ENCODE measurements at regions not wholly inside any gene's neighbourhood (a gene's known extent, or its start where the extent isn't known, plus 50 kb on each side); places are given as distances from the start of the nearest gene placed in this dataset.

- intact Hi-C loops (cut with DNase I), result no loop called here
- no peak for DNase-seq (ENCODE audit: extremely low spot score in 2 of 2)
These were observed 105.3 kb downstream of the OAT start for GRCh38 chr10:124313374-124313773.

DNA sequence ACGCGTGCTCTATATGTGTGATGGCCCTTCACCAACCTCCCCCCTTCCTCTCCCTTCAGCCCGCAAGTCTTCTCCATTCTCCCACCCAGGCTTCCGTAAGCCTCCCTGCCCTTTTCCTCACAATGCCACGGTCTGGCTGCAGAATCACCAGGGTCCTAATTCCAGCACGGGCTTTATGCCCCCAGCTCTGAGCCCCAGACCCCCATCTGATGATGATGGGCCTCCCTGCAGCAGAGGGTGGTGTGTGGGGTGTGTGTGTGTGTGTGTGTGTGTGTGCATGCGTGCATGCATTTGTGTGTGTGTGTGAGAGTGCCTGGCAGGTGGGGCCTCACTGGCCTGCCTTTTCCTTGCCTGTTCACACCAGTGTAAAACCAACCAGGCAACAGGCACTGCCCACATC is 109.9 kb downstream of the OAT start:
- Histone ChIP-seq H3K9me3 (no peaks in the 10 kb centered on the region), H3K36me3 (no peaks in the 10 kb centered on the region), H3K4me3 (no peak overlapping the region), H3K27ac (no peak overlapping the region), H3K4me1 (no peaks in the 10 kb centered on the region), H3K27me3 (no peaks in the 10 kb centered on the region)
- no peak for DNase-seq (ENCODE audit: extremely low spot score in 2 of 2)
- TF ChIP-seq CTCF (IDR thresholded peaks at IDR 0.05), result no peak
- intact Hi-C loops (cut with DNase I), result no loop called here

More at GRCh38 chr10:124313374-124313773, 105.3 kb downstream of the OAT start:
- Histone ChIP-seq H3K27me3 (no peaks in the 10 kb centered on the region), H3K27ac (no peak overlapping the region), H3K36me3 (no peaks in the 10 kb centered on the region), H3K9me3 (no peaks in the 10 kb centered on the region), H3K4me1 (no peaks in the 10 kb centered on the region), H3K4me3 (no peak overlapping the region)
- TF ChIP-seq POLR2AphosphoS5 (IDR thresholded peaks at IDR 0.05; ENCODE audit: insufficient read depth in 1 of 2, low read depth in 1 of 2) (no peak), CTCF (IDR thresholded peaks at IDR 0.05) (no peak), POLR2A (IDR thresholded peaks at IDR 0.05) (no peak)

DNA sequence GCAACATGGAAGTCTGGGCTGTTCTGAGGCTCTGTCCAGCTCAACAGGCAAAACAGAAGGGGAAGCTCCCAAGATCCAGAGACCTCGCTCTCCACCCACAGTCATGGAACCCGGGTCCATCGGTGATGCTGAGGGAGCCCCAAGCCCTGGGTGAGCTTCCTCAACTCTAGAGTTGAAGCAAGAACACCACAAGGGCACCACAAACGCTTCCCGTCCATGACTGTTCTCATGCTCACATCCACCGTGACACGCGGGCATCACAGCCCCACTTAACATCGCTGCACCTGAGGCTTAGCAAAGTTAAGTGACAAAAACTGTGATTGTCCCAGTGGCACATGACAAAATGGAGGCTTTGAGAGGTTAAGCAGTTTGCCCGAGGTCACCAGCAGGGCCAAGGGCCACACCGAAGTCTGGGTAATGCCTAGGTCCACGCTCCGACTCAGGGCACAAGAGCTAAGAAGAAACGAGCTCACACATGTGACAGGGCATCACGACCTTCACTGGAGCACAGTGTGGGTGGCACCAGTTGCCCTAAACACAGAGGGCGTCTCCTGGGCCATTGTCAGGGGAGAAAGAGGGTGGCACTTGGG is 110.6 kb downstream of the OAT start:
- Histone ChIP-seq H3K4me3 (no peak overlapping the region), H3K9me3 (no peaks in the 10 kb centered on the region), H3K36me3 (no peaks in the 10 kb centered on the region), H3K4me1 (no peaks in the 10 kb centered on the region), H3K27ac (no peak overlapping the region), H3K27me3 (no peaks in the 10 kb centered on the region)
- intact Hi-C loops (cut with DNase I), result no loop called here
- TF ChIP-seq POLR2A (IDR thresholded peaks at IDR 0.05) (no peak), POLR2AphosphoS5 (IDR thresholded peaks at IDR 0.05; ENCODE audit: insufficient read depth in 1 of 2, low read depth in 1 of 2) (no peak), CTCF (IDR thresholded peaks at IDR 0.05) (no peak)
- no peak for DNase-seq (ENCODE audit: extremely low spot score in 2 of 2)

- intact Hi-C loops (cut with DNase I), result no loop called here
- H3K9me3 ChIP-seq, result no peaks in the 10 kb centered on the region
- H3K36me3 ChIP-seq, result no peaks in the 10 kb centered on the region
- H3K4me1 ChIP-seq, result no peaks in the 10 kb centered on the region
- H3K4me3 ChIP-seq, result no peak overlapping the region
- TF ChIP-seq CTCF (IDR thresholded peaks at IDR 0.05), result no peak
- no peak for TF ChIP-seq POLR2A (IDR thresholded peaks at IDR 0.05)
- no peak for TF ChIP-seq POLR2AphosphoS5 (IDR thresholded peaks at IDR 0.05; ENCODE audit: insufficient read depth in 1 of 2, low read depth in 1 of 2)
- no peak overlapping the region for H3K27ac ChIP-seq
- DNase-seq (ENCODE audit: extremely low spot score in 2 of 2), result no peak
- no peaks in the 10 kb centered on the region for H3K27me3 ChIP-seq
These were observed 111.1 kb downstream of the OAT start for GRCh38 chr10:124307591-124307990.

- H3K27me3 ChIP-seq, result no peaks in the 10 kb centered on the region
- intact Hi-C loops (cut with DNase I), result no loop called here
- no peaks in the 10 kb centered on the region for H3K9me3 ChIP-seq
- H3K36me3 ChIP-seq, result no peaks in the 10 kb centered on the region
- H3K4me3 ChIP-seq, result no peak overlapping the region
- H3K4me1 ChIP-seq, result no peaks in the 10 kb centered on the region
- TF ChIP-seq POLR2AphosphoS5 (IDR thresholded peaks at IDR 0.05; ENCODE audit: insufficient read depth in 1 of 2, low read depth in 1 of 2) (no peak), CTCF (IDR thresholded peaks at IDR 0.05) (no peak)
- DNase-seq (ENCODE audit: extremely low spot score in 2 of 2), result no peak
- no peak overlapping the region for H3K27ac ChIP-seq
These were observed 111.8 kb downstream of the OAT start for GRCh38 chr10:124306922-124307371.
